B cell (primary cell): ENCODE measurements at regions not wholly inside any gene's neighbourhood (a gene's known extent, or its start where the extent isn't known, plus 50 kb on each side); places are given as distances from the start of the nearest gene placed in this dataset.

ENCODE experiments used
- EZH2 ChIP-seq: IDR thresholded peaks from 2 replicates; pipeline ENCODE4 v1.6.1; 2012; ENCODE audit warnings: borderline replicate concordance, low read depth, mild to moderate bottlenecking, moderate library complexity, low read length; ENCODE audit not compliant: insufficient read depth, poor library complexity, severe bottlenecking
- TF ChIP-seq, protein P1 (sequence below): fragments of 200-600 bp; IDR thresholded peaks from one replicate; pipeline ENCODE4 v1.8.0; 2022; ENCODE audit warnings: antibody characterized with exemption, mild to moderate bottlenecking

DNA sequence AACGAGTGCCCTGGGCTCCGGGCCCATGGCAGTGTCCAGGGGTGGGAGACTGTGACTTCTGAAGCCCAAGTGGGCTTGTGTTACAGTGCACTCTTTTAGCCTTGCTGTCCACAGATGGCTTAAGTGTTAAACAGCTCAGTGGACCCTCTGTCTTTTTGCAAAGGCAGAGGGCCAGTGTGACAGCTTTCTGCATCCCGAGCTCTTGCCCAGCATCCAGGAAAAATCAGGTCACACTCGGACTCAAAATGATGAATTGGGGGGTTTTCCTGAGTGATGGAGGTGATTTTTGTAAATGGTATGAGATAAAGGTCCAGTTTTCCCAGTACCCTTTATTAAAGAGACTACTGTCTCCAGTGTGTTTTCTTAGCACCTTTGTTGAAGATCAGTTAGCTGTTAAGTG is 321.3 kb upstream of the GRAMD2B start:
- TF ChIP-seq, protein P1, sequence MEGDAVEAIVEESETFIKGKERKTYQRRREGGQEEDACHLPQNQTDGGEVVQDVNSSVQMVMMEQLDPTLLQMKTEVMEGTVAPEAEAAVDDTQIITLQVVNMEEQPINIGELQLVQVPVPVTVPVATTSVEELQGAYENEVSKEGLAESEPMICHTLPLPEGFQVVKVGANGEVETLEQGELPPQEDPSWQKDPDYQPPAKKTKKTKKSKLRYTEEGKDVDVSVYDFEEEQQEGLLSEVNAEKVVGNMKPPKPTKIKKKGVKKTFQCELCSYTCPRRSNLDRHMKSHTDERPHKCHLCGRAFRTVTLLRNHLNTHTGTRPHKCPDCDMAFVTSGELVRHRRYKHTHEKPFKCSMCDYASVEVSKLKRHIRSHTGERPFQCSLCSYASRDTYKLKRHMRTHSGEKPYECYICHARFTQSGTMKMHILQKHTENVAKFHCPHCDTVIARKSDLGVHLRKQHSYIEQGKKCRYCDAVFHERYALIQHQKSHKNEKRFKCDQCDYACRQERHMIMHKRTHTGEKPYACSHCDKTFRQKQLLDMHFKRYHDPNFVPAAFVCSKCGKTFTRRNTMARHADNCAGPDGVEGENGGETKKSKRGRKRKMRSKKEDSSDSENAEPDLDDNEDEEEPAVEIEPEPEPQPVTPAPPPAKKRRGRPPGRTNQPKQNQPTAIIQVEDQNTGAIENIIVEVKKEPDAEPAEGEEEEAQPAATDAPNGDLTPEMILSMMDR = no peak
- no peak for TF ChIP-seq EZH2
